ENCODE measurements at regions not wholly inside any gene's neighbourhood (a gene's known extent, or its start where the extent isn't known, plus 50 kb on each side); places are given as distances from the start of the nearest gene placed in this dataset.

DNA sequence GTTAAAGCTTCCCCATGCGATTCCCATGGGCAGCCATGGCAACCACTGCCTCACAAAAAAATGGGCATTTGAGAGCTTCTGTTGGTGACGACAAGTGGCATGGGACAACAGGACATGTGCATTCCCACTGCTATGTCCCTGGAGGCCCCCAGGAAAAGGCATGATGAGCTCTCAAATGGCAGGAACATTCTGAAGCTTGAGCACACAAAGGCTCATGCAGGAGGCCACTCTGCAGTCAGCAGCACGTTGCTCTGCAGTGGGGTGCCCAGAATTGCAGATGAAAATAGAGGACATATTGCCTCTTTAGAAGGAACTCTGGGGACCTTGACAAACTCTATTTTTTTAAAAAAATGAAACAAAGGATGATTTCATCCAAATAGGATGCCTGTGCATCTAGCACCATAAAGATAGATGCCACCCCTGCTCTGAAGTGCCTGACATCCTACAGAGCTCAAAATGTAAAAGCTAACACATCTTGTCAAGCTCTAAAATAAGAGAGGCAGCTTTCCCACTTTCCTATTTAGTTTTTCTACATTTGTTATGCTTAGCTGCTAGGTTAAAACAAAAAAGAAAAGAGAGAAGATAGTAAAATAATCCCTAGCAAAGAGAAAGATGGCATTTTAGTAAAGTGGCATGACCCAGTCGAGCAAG is 277.6 kb upstream of the ZC3H12C start:
- Histone ChIP-seq H3K27ac (ENCODE audit: low read length) (no peak overlapping the region), H3K9me3 (ENCODE audit: insufficient read depth, low read depth, low read length) (no peaks in the 10 kb centered on the region), H3K4me3 (ENCODE audit: low read length) (no peak overlapping the region), H3K4me1 (ENCODE audit: insufficient read depth, low read length) (no peaks in the 10 kb centered on the region), H3K36me3 (ENCODE audit: insufficient read depth, low read depth, low read length) (no peaks in the 10 kb centered on the region), H3K9ac (ENCODE audit: low read depth, low read length) (no peak overlapping the region), H3K27me3 (ENCODE audit: insufficient read depth, low read length) (no peaks in the 10 kb centered on the region)

DNA sequence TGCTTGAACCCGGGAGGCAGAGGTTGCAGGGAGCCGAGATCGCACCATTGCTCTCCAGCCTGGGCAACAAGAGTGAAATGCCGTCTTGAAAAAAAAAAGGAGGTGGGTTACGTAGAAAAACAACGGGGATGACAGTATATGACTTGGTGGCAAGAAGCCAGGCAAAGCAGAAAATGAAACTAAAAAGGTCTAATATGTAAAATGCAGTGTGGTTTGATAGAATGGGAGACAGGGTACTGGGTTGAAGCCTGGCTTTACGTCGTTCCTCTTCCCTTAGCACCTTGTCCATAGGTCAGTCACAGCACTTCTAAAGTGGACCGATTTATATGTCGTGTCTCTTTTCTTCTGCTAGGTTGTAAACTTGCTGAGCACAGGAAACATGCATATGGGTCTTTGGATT is 274.9 kb upstream of the ZC3H12C start:
- H3K36me3 ChIP-seq (ENCODE audit: insufficient read depth, low read depth, low read length), result no peaks in the 10 kb centered on the region
- no peak overlapping the region for H3K9ac ChIP-seq (ENCODE audit: low read depth, low read length)
- no peak overlapping the region for H3K27ac ChIP-seq (ENCODE audit: low read length)
- H3K9me3 ChIP-seq (ENCODE audit: insufficient read depth, low read depth, low read length), result no peaks in the 10 kb centered on the region
- no peaks in the 10 kb centered on the region for H3K4me1 ChIP-seq (ENCODE audit: insufficient read depth, low read length)
- no peaks in the 10 kb centered on the region for H3K27me3 ChIP-seq (ENCODE audit: insufficient read depth, low read length)
- no peak overlapping the region for H3K4me3 ChIP-seq (ENCODE audit: low read length)

DNA sequence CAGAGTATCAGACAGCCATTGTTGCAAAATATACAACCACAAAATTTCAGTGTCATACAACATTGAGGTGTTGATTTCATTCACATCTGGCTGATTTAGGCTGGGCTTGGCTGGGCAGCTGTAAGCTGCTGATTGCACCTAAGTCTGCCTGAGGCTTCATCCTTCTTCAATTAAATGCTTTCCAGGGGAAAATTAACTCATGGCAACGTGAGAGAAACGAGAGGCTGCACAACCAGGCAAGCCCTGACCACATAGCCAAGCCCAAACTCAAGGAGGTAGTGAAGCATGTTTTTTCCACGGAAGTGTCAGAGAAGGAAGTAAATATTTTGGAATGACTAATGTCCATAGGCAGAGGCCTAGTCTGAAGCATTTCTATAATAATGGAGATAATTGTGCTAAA is 273.8 kb upstream of the ZC3H12C start:
- Histone ChIP-seq H3K9ac (ENCODE audit: low read depth, low read length) (no peak overlapping the region), H3K27me3 (ENCODE audit: insufficient read depth, low read length) (no peaks in the 10 kb centered on the region), H3K9me3 (ENCODE audit: insufficient read depth, low read depth, low read length) (no peaks in the 10 kb centered on the region), H3K36me3 (ENCODE audit: insufficient read depth, low read depth, low read length) (no peaks in the 10 kb centered on the region), H3K4me1 (ENCODE audit: insufficient read depth, low read length) (no peaks in the 10 kb centered on the region), H3K27ac (ENCODE audit: low read length) (no peak overlapping the region), H3K4me3 (ENCODE audit: low read length) (no peak overlapping the region)

DNA sequence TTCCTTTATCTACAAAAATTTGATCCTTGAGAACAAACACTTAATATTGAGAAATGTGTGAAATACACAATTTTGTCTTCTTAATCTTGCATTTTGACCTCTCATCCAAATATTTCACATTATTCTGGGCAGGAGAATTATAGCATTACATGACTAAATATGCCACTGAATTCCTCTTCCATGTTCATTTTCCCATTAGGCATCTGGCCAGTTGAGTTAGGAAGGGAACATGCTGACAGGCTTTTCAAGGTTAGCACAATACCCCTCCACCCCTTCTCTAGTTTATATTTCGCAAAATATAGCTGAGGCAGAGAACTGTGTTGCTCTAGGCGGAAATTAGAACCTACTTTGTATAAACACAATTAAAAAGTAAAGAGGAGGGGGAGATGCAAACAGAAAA is 271.7 kb upstream of the ZC3H12C start:
- Histone ChIP-seq H3K4me3 (ENCODE audit: low read length) (no peak overlapping the region), H3K9me3 (ENCODE audit: insufficient read depth, low read depth, low read length) (no peaks in the 10 kb centered on the region), H3K27ac (ENCODE audit: low read length) (no peak overlapping the region), H3K36me3 (ENCODE audit: insufficient read depth, low read depth, low read length) (no peaks in the 10 kb centered on the region), H3K4me1 (ENCODE audit: insufficient read depth, low read length) (no peaks in the 10 kb centered on the region), H3K9ac (ENCODE audit: low read depth, low read length) (no peak overlapping the region), H3K27me3 (ENCODE audit: insufficient read depth, low read length) (no peaks in the 10 kb centered on the region)

DNA sequence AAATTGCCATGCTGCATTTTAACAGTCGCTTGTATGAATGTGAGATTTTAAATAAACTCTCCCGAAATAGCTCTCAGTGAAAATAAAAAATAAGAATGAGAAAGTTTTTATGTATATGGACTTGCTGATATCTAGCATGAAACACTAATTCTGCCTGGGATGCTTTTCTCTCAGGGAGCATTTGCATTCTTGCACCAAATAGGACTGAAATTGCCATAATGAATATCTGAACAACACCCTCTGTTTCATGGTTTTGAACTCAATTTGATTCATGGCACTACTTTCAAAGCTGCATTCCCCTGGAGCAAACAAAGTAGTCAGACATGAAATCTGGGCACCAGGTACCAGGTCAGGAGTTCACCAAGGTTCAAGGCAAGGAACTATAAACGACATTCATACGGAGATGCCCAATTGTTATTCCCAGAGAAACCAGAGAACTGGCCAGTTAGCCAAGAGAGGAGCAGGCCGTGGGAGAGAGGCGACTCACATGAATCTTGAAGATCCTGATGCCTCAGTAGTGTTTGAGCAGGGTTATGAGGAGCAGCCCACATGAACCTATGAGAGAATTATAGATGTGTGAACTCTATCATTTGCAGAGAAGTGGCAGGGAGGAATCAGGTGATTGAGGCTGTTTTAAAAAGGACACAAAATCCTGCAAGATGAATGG is 270.6 kb upstream of the ZC3H12C start:
- no peaks in the 10 kb centered on the region for H3K27me3 ChIP-seq (ENCODE audit: insufficient read depth, low read length)
- H3K9ac ChIP-seq (ENCODE audit: low read depth, low read length), result no peak overlapping the region
- no peak overlapping the region for H3K27ac ChIP-seq (ENCODE audit: low read length)
- no peaks in the 10 kb centered on the region for H3K9me3 ChIP-seq (ENCODE audit: insufficient read depth, low read depth, low read length)
- H3K4me3 ChIP-seq (ENCODE audit: low read length), result no peak overlapping the region
- no peaks in the 10 kb centered on the region for H3K4me1 ChIP-seq (ENCODE audit: insufficient read depth, low read length)
- no peaks in the 10 kb centered on the region for H3K36me3 ChIP-seq (ENCODE audit: insufficient read depth, low read depth, low read length)

DNA sequence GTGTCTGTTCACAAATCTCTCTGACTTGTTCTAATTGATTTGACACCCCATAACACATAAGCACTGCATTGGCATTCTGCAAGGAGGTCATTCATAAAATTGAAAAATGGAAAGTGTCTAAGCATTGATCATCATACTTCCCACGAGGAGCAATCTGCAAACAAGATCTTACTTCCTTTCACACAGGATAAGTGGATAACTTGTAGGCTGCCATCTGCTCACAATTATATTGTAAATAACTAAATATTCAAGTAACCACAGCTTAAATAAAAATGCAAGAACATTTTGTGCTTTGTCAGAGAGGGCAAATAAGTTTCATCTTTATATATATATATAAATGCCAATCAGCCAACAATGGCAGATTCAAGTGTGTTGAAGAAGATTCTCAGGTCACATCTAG is 264.8 kb upstream of the ZC3H12C start:
- Histone ChIP-seq H3K4me3 (ENCODE audit: low read length) (no peak overlapping the region), H3K27ac (ENCODE audit: low read length) (no peak overlapping the region), H3K27me3 (ENCODE audit: insufficient read depth, low read length) (no peaks in the 10 kb centered on the region), H3K9me3 (ENCODE audit: insufficient read depth, low read depth, low read length) (no peaks in the 10 kb centered on the region), H3K36me3 (ENCODE audit: insufficient read depth, low read depth, low read length) (no peaks in the 10 kb centered on the region), H3K9ac (ENCODE audit: low read depth, low read length) (no peak overlapping the region), H3K4me1 (ENCODE audit: insufficient read depth, low read length) (no peaks in the 10 kb centered on the region)

DNA sequence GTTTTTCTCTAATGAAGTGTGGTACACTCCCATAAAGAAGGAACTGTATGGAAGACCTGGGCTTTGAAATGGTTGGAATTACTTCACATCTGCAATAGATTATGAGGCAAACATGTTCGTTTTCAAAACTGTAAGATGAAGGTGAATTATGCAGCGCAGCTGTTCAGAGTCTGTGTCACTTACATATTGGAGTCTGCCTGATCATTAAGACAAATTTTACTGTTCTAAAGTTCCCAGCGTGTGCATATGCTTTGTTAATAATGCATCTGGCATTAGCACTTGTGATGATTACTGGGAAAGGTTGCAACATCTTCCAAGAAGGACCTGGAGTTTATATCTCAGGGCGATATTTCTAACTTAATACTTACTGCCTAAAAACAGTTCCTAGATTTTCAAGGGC is 255.2 kb upstream of the ZC3H12C start:
- H3K27me3 ChIP-seq (ENCODE audit: insufficient read depth, low read length), result no peaks in the 10 kb centered on the region
- no peaks in the 10 kb centered on the region for H3K9me3 ChIP-seq (ENCODE audit: insufficient read depth, low read depth, low read length)
- no peaks in the 10 kb centered on the region for H3K4me1 ChIP-seq (ENCODE audit: insufficient read depth, low read length)
- H3K27ac ChIP-seq (ENCODE audit: low read length), result no peak overlapping the region
- no peaks in the 10 kb centered on the region for H3K36me3 ChIP-seq (ENCODE audit: insufficient read depth, low read depth, low read length)
- H3K4me3 ChIP-seq (ENCODE audit: low read length), result no peak overlapping the region
- no peak overlapping the region for H3K9ac ChIP-seq (ENCODE audit: low read depth, low read length)

DNA sequence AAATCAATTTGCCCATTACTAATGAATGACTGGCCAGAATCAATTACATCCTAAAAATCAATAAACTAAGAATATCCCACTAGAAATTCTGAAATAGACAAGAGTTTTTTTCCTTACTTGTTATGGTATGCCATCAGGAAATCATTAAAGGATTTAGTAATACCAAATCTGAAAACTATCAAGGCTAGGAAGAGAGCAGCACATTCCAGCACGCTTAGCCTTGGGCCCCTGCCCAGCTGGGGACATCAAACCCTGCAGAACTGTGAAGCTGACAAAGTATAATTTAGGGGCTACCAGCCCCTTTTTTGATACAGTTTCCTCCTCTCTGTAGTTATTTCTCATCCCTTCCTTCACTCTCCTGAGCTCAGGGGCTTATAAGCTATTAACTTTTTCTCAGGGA is 247.8 kb upstream of the ZC3H12C start:
- no peak overlapping the region for H3K4me3 ChIP-seq (ENCODE audit: low read length)
- no peaks in the 10 kb centered on the region for H3K9me3 ChIP-seq (ENCODE audit: insufficient read depth, low read depth, low read length)
- no peaks in the 10 kb centered on the region for H3K4me1 ChIP-seq (ENCODE audit: insufficient read depth, low read length)
- H3K27ac ChIP-seq (ENCODE audit: low read length), result no peak overlapping the region
- no peaks in the 10 kb centered on the region for H3K36me3 ChIP-seq (ENCODE audit: insufficient read depth, low read depth, low read length)
- no peaks in the 10 kb centered on the region for H3K27me3 ChIP-seq (ENCODE audit: insufficient read depth, low read length)
- H3K9ac ChIP-seq (ENCODE audit: low read depth, low read length), result no peak overlapping the region

DNA sequence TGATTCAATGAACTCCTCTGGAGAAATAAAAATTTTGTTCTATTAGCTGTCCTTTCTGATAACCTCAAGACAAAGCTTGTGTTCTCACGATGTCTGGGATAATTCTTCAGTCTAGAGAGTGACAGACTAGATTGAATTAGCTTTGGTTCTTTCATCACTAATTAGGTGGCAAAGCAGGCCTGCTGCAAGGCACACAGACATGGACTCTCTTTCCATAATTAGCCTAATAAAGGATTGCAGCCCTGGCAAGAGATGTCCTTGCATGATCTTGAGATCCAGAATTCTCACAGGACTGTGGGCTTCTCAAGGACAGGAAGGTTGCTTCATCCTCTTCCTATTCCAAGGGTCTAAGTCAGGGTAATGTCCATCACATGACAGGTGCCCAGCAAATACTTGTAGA is 245.6 kb upstream of the ZC3H12C start:
- H3K27me3 ChIP-seq (ENCODE audit: insufficient read depth, low read length), result no peaks in the 10 kb centered on the region
- no peak overlapping the region for H3K9ac ChIP-seq (ENCODE audit: low read depth, low read length)
- H3K4me1 ChIP-seq (ENCODE audit: insufficient read depth, low read length), result no peaks in the 10 kb centered on the region
- no peak overlapping the region for H3K27ac ChIP-seq (ENCODE audit: low read length)
- no peaks in the 10 kb centered on the region for H3K9me3 ChIP-seq (ENCODE audit: insufficient read depth, low read depth, low read length)
- no peaks in the 10 kb centered on the region for H3K36me3 ChIP-seq (ENCODE audit: insufficient read depth, low read depth, low read length)
- no peak overlapping the region for H3K4me3 ChIP-seq (ENCODE audit: low read length)

DNA sequence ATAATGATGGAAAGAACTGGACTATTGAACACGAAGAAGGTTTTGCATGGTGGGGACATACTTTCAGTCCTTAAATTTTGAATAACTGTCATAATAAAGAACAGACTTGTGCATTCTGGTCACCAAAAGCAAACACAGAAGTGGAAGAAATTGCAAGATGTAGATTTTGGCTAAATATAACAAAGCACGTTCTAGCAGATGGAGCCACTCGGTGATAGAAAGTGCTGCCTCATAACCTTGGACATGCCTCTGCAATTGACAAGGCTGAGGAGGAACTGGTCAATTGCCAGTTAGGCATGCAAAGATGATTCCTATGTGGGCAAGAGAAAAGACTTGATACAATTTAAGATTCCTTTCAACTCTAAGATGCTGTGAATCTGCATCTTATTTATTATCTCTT is 244.1 kb upstream of the ZC3H12C start:
- H3K27ac ChIP-seq (ENCODE audit: low read length), result no peak overlapping the region
- H3K9me3 ChIP-seq (ENCODE audit: insufficient read depth, low read depth, low read length), result no peaks in the 10 kb centered on the region
- no peak overlapping the region for H3K9ac ChIP-seq (ENCODE audit: low read depth, low read length)
- H3K4me1 ChIP-seq (ENCODE audit: insufficient read depth, low read length), result no peaks in the 10 kb centered on the region
- no peaks in the 10 kb centered on the region for H3K27me3 ChIP-seq (ENCODE audit: insufficient read depth, low read length)
- H3K36me3 ChIP-seq (ENCODE audit: insufficient read depth, low read depth, low read length), result no peaks in the 10 kb centered on the region
- H3K4me3 ChIP-seq (ENCODE audit: low read length), result no peak overlapping the region

DNA sequence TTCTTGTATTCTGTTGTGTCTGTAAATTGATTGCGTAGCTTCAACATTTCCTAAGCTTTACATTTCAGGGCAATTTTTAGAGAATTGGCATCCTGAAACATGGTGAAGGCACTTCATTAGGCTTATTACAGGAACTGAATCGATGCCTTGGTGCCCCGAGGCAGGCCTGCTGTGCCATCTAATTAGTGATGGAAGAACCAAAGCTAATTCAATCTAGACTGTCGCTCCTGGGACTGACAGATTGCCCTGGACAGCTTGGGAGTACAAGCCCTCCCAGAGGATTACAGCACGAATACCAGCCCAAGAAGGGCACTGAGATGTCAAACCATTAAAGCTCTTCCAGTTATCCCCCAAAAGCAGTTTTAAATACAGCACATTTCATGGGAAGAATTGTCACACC is 243.2 kb upstream of the ZC3H12C start:
- no peak overlapping the region for H3K4me3 ChIP-seq (ENCODE audit: low read length)
- H3K4me1 ChIP-seq (ENCODE audit: insufficient read depth, low read length), result no peaks in the 10 kb centered on the region
- no peak overlapping the region for H3K9ac ChIP-seq (ENCODE audit: low read depth, low read length)
- H3K27me3 ChIP-seq (ENCODE audit: insufficient read depth, low read length), result no peaks in the 10 kb centered on the region
- no peaks in the 10 kb centered on the region for H3K36me3 ChIP-seq (ENCODE audit: insufficient read depth, low read depth, low read length)
- H3K27ac ChIP-seq (ENCODE audit: low read length), result no peak overlapping the region
- no peaks in the 10 kb centered on the region for H3K9me3 ChIP-seq (ENCODE audit: insufficient read depth, low read depth, low read length)

DNA sequence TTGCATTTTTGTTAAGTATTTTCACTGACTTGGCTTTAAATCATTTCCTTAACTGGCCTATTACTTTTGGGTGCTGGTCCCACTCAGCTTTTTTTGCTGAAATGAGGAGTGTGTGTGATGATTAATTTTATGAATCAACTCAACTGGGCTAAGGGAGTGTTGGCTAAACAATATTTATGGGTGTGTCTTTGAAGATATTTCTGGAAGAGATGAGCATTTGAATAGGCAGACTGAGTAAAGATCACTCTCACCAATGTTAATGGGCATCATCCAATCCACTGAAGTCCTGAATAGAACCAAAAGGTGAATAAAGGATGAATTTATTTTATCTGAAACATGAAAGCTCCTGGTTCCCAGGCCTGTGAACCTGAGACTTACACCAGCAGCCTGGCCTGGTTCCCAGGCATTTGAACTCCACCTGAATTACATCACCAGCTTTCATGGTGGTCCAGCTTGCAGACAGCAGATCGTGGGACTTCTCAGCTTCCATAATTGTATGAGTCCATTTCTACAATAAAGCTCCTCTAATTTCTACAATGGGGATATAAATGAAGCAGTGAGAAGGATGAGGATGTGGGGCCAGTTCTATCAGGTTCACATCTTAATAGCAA is 241.3 kb upstream of the ZC3H12C start:
- Histone ChIP-seq H3K27ac (ENCODE audit: low read length) (no peak overlapping the region), H3K36me3 (ENCODE audit: insufficient read depth, low read depth, low read length) (no peaks in the 10 kb centered on the region), H3K9me3 (ENCODE audit: insufficient read depth, low read depth, low read length) (no peaks in the 10 kb centered on the region), H3K4me1 (ENCODE audit: insufficient read depth, low read length) (no peaks in the 10 kb centered on the region), H3K9ac (ENCODE audit: low read depth, low read length) (no peak overlapping the region), H3K27me3 (ENCODE audit: insufficient read depth, low read length) (no peaks in the 10 kb centered on the region), H3K4me3 (ENCODE audit: low read length) (no peak overlapping the region)

Measured in iPS-20b (cell line).